Osteoblast (primary cell): ENCODE measurements at regions not wholly inside any gene's neighbourhood (a gene's known extent, or its start where the extent isn't known, plus 50 kb on each side); places are given as distances from the start of the nearest gene placed in this dataset.

Source experiments
- DNase-seq: peaks from one replicate; pipeline ENCODE4 v3.0.0; 2011; ENCODE audit warnings: low spot score, mixed read lengths; ENCODE audit not compliant: insufficient read length; ENCODE audit errors: missing footprints
- H2AFZ ChIP-seq: 2 replicates; pipeline ENCODE4 v1.6.0; 2011; ENCODE audit warnings: mild to moderate bottlenecking, low read length
- H3K27ac ChIP-seq: 2 replicates; pipeline ENCODE4 v1.5.1; 2011; ENCODE audit warnings: mild to moderate bottlenecking, low read depth, low read length, moderate library complexity
- H3K27me3 ChIP-seq: 2 replicates; pipeline ENCODE4 v1.6.0; 2012; ENCODE audit warnings: mild to moderate bottlenecking, control low read depth, inconsistent platforms, low read length, moderate library complexity; ENCODE audit not compliant: insufficient read depth
- H3K36me3 ChIP-seq: 2 replicates; pipeline ENCODE4 v1.5.1; 2011; ENCODE audit warnings: mild to moderate bottlenecking, low read length, control low read depth, moderate library complexity; ENCODE audit not compliant: insufficient read depth
- H3K4me1 ChIP-seq: 2 replicates; pipeline ENCODE4 v1.5.1; 2011; ENCODE audit warnings: mild to moderate bottlenecking, low read length, control low read depth, moderate library complexity; ENCODE audit not compliant: insufficient read depth
- H3K4me2 ChIP-seq: 2 replicates; pipeline ENCODE4 v1.6.0; 2011; ENCODE audit warnings: mild to moderate bottlenecking, low read length; ENCODE audit not compliant: insufficient read depth
- H3K4me3 ChIP-seq: fragments of 200-600 bp; sonication (generic); 3 replicates; pipeline ENCODE4 v1.5.1; 2012; ENCODE audit warnings: mild to moderate bottlenecking, low read length, inconsistent platforms; ENCODE audit not compliant: insufficient read depth
- H3K79me2 ChIP-seq: 2 replicates; pipeline ENCODE4 v1.6.0; 2012; ENCODE audit warnings: mild to moderate bottlenecking, low read length, control low read depth, inconsistent platforms; ENCODE audit not compliant: insufficient read depth
- H3K9me3 ChIP-seq: 2 replicates; pipeline ENCODE4 v1.5.1; 2011; ENCODE audit warnings: low read depth, low read length, control low read depth
- H4K20me1 ChIP-seq: 2 replicates; pipeline ENCODE4 v1.6.0; 2012; ENCODE audit warnings: mild to moderate bottlenecking, low read length, control low read depth; ENCODE audit not compliant: insufficient read depth
- CTCF ChIP-seq: IDR thresholded peaks from 2 replicates; pipeline ENCODE4 v1.5.1; 2011; ENCODE audit warnings: mild to moderate bottlenecking, low read depth, low read length, moderate library complexity; ENCODE audit errors: extremely low read depth

- H3K4me1 ChIP-seq: no peaks in the 10 kb centered on the region
- no peak overlapping the region for H3K4me2 ChIP-seq
- H3K4me3 ChIP-seq: no peak overlapping the region
- no peak for DNase-seq
- no peaks in the 10 kb centered on the region for H3K9me3 ChIP-seq
- H3K27ac ChIP-seq: no peak overlapping the region
- H3K36me3 ChIP-seq: no peaks in the 10 kb centered on the region
- no peaks in the 10 kb centered on the region for H4K20me1 ChIP-seq
- no peak overlapping the region for H2AFZ ChIP-seq
- H3K79me2 ChIP-seq: no peaks in the 10 kb centered on the region
- no peak for TF ChIP-seq CTCF
- peaks cover 9% of the 10 kb centered on the region for H3K27me3 ChIP-seq
Measured at GRCh38 chr10:113495553-113495952, 57.3 kb upstream of the HABP2 start.

GRCh38 chr10:113496111-113497109 lies 56.4 kb upstream of the HABP2 start:
- DNase-seq: no peak

GRCh38 chr10:113497198-113497597 lies 55.7 kb upstream of the HABP2 start:
- Histone ChIP-seq H3K27ac (no peak overlapping the region), H2AFZ (no peak overlapping the region), H3K4me3 (no peak overlapping the region), H3K27me3 (peaks cover 9% of the 10 kb centered on the region), H3K79me2 (no peaks in the 10 kb centered on the region), H4K20me1 (no peaks in the 10 kb centered on the region), H3K4me2 (no peak overlapping the region), H3K4me1 (no peaks in the 10 kb centered on the region), H3K9me3 (peaks cover 1% of the 10 kb centered on the region), H3K36me3 (no peaks in the 10 kb centered on the region)
- DNase-seq: no peak
- TF ChIP-seq CTCF: no peak

More at GRCh38 chr10:113496111-113497109, 56.4 kb upstream of the HABP2 start:
- Histone ChIP-seq H3K27me3 (peaks cover 9% of the 10 kb centered on the region), H3K4me1 (no peaks in the 10 kb centered on the region), H4K20me1 (no peaks in the 10 kb centered on the region), H3K9me3 (no peaks in the 10 kb centered on the region), H3K27ac (no peak overlapping the region), H3K36me3 (no peaks in the 10 kb centered on the region), H2AFZ (no peak overlapping the region), H3K4me2 (no peak overlapping the region), H3K79me2 (no peaks in the 10 kb centered on the region), H3K4me3 (no peak overlapping the region)
- TF ChIP-seq CTCF: no peak

GRCh38 chr10:113498997-113499396 lies 53.9 kb upstream of the HABP2 start:
- Histone ChIP-seq H4K20me1 (no peaks in the 10 kb centered on the region), H2AFZ (no peak overlapping the region), H3K36me3 (no peaks in the 10 kb centered on the region), H3K4me3 (no peak overlapping the region), H3K27me3 (peaks cover 9% of the 10 kb centered on the region), H3K27ac (no peak overlapping the region), H3K4me1 (no peaks in the 10 kb centered on the region), H3K4me2 (no peak overlapping the region), H3K9me3 (peaks cover 1% of the 10 kb centered on the region), H3K79me2 (no peaks in the 10 kb centered on the region)
- no peak for DNase-seq
- TF ChIP-seq CTCF: no peak
